Chondrocyte (in vitro differentiated cells): ENCODE measurements at regions not wholly inside any gene's neighbourhood (a gene's known extent, or its start where the extent isn't known, plus 50 kb on each side); places are given as distances from the start of the nearest gene placed in this dataset.

Source experiments
- DNase-seq: peaks from one replicate; pipeline ENCODE4 v3.0.0; 2021; ENCODE audit warnings: mixed read lengths, low spot score
- H3K27ac Mint-ChIP-seq: one replicate; pipeline ENCODE4 v1.8.0; 2021; ENCODE audit warnings: mild to moderate bottlenecking, moderate library complexity, mixed read lengths; ENCODE audit not compliant: unreplicated experiment
- H3K27me3 Mint-ChIP-seq: 2 replicates; pipeline ENCODE4 v1.8.0; 2021; ENCODE audit warnings: low read depth, mixed read lengths
- H3K36me3 Mint-ChIP-seq: 2 replicates; pipeline ENCODE4 v1.8.0; 2021; ENCODE audit warnings: low read depth, mixed read lengths
- H3K4me1 Mint-ChIP-seq: 2 replicates; pipeline ENCODE4 v1.8.0; 2021; ENCODE audit warnings: low read depth, mild to moderate bottlenecking, mixed read lengths
- H3K4me3 Mint-ChIP-seq: one replicate; pipeline ENCODE4 v1.8.0; 2021; ENCODE audit warnings: mild to moderate bottlenecking, moderate library complexity, mixed read lengths; ENCODE audit not compliant: unreplicated experiment
- H3K9me3 Mint-ChIP-seq: 2 replicates; pipeline ENCODE4 v1.8.0; 2021; ENCODE audit warnings: low read depth, mixed read lengths
- CTCF ChIP-seq: fragments of 200-600 bp; sonication (generic); IDR thresholded peaks from 2 replicates; pipeline ENCODE4 v1.5.0; 2021; ENCODE audit warnings: antibody characterized with exemption, mild to moderate bottlenecking, moderate library complexity

GRCh38 chr15:29636921-29637320 is 185.3 kb downstream of the TJP1 start:
- DNase-seq: no peak
- no peaks in the 10 kb centered on the region for H3K9me3 Mint-ChIP-seq
- H3K27ac Mint-ChIP-seq: no peak overlapping the region
- TF ChIP-seq CTCF: no peak
- no peaks in the 10 kb centered on the region for H3K36me3 Mint-ChIP-seq
- peaks cover 3% of the 10 kb centered on the region for H3K4me1 Mint-ChIP-seq
- H3K27me3 Mint-ChIP-seq: no peaks in the 10 kb centered on the region
- no peak overlapping the region for H3K4me3 Mint-ChIP-seq

GRCh38 chr15:29636140-29636539 is 186.1 kb downstream of the TJP1 start:
- no peak overlapping the region for H3K4me3 Mint-ChIP-seq
- peaks cover 3% of the 10 kb centered on the region for H3K4me1 Mint-ChIP-seq
- DNase-seq: no peak
- H3K27ac Mint-ChIP-seq: no peak overlapping the region
- no peaks in the 10 kb centered on the region for H3K36me3 Mint-ChIP-seq
- H3K27me3 Mint-ChIP-seq: no peaks in the 10 kb centered on the region
- no peaks in the 10 kb centered on the region for H3K9me3 Mint-ChIP-seq
- TF ChIP-seq CTCF: no peak

- TF ChIP-seq CTCF: no peak
- Mint-ChIP-seq H3K36me3 (no peaks in the 10 kb centered on the region), H3K27ac (no peak overlapping the region), H3K27me3 (no peaks in the 10 kb centered on the region), H3K4me1 (peaks cover 3% of the 10 kb centered on the region), H3K9me3 (no peaks in the 10 kb centered on the region), H3K4me3 (no peak overlapping the region)
- no peak for DNase-seq
Observed at GRCh38 chr15:29635513-29636098, 186.7 kb downstream of the TJP1 start.

DNA sequence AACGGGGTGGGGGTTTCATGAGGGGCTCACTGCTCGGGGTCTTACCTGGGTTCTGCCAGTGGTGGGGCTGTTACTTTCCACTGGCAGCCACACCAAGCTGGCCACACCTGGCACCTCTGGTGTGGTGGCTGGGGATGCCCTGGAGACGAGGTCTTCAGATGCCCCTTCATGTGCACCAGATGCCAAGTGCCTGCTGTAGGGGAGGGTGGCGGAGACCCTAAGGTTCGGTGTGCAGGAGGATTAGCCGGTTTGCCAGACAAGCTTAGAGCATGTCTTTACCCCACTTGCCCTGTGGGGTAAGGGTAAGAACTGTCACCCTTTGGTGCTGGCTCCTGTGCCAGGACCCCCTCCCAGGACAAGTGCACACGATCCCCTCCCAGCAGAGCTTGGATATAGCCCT is 188.3 kb downstream of the TJP1 start:
- Mint-ChIP-seq H3K27ac (no peak overlapping the region), H3K4me3 (no peak overlapping the region), H3K27me3 (no peaks in the 10 kb centered on the region), H3K36me3 (no peaks in the 10 kb centered on the region), H3K9me3 (no peaks in the 10 kb centered on the region), H3K4me1 (peaks cover 3% of the 10 kb centered on the region)
- no peak for DNase-seq
- no peak for TF ChIP-seq CTCF

DNA sequence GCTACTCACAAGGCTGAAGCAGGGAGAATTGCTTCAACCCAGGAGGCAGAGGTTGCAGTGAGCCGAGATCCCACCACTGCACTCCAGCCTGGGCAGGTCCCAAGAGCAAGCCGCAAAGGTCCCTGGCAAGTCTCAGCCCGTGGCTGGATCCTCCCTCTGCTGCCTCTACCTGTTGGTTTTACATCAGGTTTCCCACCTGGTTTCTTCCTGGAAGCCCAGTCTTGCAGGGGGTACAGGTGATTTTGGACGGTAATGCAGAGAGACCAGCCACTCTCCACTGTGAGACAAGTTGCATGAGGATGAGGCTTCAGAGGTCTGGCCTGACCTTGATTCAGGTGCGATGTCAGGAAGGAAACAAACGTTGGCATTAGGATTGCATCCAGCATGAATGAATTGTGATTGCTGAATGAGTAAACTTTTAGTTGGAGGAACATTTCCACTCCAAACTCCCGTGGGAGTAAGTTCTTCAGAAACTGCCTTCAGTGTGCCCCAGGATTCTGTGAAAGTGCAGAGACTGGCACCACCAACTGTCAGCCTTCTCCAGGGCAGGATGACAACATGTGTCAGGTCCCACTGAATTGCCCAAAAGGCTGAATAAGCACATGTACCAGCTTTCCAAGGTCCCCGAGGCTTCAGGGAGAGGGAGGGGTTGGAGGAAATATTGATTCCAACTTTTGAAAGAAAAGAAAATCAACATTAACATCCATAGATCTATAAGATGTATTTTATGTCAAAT is 189.4 kb downstream of the TJP1 start:
- no peaks in the 10 kb centered on the region for H3K27me3 Mint-ChIP-seq
- TF ChIP-seq CTCF: no peak
- DNase-seq: no peak
- H3K4me3 Mint-ChIP-seq: no peak overlapping the region
- peaks cover 3% of the 10 kb centered on the region for H3K4me1 Mint-ChIP-seq
- H3K9me3 Mint-ChIP-seq: peaks cover 4% of the 10 kb centered on the region
- H3K36me3 Mint-ChIP-seq: no peaks in the 10 kb centered on the region
- no peak overlapping the region for H3K27ac Mint-ChIP-seq
